ENCODE measurements at regions not wholly inside any gene's neighbourhood (a gene's known extent, or its start where the extent isn't known, plus 50 kb on each side); places are given as distances from the start of the nearest gene placed in this dataset.

- TF ChIP-seq CTCF (IDR thresholded peaks at IDR 0.05) (no peak), POLR2A (IDR thresholded peaks at IDR 0.05) (no peak), POLR2AphosphoS5 (IDR thresholded peaks at IDR 0.05) (no peak), EP300 (IDR thresholded peaks at IDR 0.05) (no peak)
Observed at GRCh38 chr12:66978802-66979201, 290.4 kb upstream of the CAND1 start.
